MV-4-11 (cell line): ENCODE measurements at regions not wholly inside any gene's neighbourhood (a gene's known extent, or its start where the extent isn't known, plus 50 kb on each side); places are given as distances from the start of the nearest gene placed in this dataset.
"Not testable (repeated sequence)": the region's sequence is repeated elsewhere in the genome, so short reads cannot be mapped to it uniquely, and the experiment has no call there.

Experiments used
- DNase-seq: peaks from one replicate; lab custom pipeline; 2025; lab: John Stamatoyannopoulos, UW

DNA sequence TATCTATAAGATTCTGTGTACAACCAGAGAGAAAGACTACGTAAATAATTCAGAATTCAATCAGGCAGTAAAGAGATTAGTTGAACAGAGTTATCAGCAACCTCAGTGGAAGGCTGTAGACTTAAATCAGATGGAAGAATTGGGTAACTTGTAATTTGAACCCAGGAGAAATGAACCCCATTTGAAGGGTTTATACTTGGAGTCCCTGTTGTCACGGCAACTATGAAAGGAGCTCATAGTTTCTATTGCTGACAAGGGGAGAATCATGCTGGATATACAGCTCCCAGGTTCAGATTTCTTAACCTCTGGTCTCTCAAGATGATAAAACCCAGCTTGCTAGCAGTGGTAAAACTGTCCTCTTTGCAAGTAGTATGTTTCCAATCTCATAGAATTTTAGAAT is 54.4 kb upstream of the BMP4 start:
- DNase-seq: no peak

DNA sequence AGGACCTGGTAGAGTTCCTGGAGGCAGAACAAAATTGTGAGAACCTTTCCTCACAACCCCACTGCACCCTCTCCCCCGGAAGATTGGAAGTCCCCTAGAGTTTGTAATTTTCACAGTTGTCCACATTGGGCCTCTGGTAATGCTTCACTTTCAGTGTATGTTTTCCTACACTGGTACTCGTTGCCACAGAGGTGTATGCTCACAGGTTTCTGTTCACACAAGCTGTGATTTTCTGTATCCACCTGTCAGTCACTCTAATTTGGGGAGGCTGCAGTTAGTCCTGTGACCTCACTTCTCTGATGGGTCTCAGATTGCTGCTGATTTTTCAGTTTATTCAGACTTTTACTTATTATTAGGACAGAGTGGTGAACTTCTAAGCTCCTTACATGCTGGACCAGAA is 66.4 kb upstream of the BMP4 start:
- no peak for DNase-seq

DNA sequence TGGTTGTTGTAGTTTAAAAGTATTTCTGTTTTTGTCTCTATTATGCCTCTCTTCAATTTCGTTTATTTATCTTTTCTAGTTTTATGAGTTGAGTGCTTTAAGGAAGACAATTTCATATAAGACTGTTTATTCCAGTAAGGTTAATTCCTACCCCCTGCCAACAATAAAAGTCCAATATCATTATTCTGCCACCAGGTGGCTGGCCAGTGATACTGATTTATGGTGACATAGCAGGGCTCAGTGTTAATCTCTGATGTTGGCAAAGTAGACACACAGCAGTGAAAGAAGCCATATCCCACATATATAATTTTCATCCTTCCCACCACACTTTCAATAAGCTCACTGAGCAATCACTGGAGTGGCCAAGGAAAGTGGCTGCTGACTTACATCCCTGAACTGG is 69.0 kb upstream of the BMP4 start:
- no peak for DNase-seq

GRCh38 chr14:54026671-54027070 is 70.0 kb upstream of the BMP4 start:
- DNase-seq: no peak

- not testable (repeated sequence) for DNase-seq
These were observed 74.4 kb upstream of the BMP4 start for GRCh38 chr14:54030996-54031395.

GRCh38 chr14:54033285-54033684 is 76.7 kb upstream of the BMP4 start:
- DNase-seq: not testable (repeated sequence)

DNA sequence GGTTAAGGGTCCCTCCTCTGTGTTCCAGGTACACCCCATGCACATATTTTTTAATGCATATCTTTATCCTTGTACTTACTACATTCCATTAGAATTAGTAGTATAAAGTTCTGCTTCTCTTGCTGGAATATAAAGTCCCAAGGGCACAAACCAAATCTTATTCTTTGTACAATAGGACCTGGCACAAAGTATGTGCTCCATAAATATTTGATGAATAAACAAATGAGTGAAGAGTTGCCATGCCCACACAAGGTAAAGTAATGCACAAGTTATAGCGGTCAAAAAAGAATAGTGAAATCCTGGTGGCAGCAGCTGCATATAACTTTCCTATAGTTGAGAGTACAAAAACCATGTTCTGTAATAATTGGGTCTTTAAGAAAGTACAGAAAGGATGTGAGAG is 82.1 kb upstream of the BMP4 start:
- DNase-seq: no peak

GRCh38 chr14:54039311-54039710 is 82.7 kb upstream of the BMP4 start:
- DNase-seq: no peak

- no peak for DNase-seq
These were observed 84.2 kb upstream of the BMP4 start for GRCh38 chr14:54040846-54041245.

DNA sequence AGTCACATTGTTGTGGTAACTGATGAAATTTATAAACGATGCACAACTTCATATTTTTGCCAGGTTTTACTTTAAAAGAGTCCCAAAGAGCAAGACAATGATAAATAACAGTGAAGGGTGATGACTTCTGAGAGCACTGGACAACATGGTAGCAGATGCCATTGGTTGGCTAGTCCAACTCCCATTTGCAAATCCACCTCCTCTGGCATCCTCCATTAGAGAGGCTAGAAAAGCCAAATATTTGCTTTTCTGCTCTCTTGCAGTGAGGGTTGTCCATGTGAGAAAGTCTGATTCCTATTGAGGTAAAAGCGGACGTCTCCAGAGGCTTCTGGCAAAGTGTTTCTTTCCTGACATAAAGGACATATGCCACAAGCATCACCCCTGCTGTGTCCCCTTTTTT is 89.6 kb upstream of the BMP4 start:
- no peak for DNase-seq

DNA sequence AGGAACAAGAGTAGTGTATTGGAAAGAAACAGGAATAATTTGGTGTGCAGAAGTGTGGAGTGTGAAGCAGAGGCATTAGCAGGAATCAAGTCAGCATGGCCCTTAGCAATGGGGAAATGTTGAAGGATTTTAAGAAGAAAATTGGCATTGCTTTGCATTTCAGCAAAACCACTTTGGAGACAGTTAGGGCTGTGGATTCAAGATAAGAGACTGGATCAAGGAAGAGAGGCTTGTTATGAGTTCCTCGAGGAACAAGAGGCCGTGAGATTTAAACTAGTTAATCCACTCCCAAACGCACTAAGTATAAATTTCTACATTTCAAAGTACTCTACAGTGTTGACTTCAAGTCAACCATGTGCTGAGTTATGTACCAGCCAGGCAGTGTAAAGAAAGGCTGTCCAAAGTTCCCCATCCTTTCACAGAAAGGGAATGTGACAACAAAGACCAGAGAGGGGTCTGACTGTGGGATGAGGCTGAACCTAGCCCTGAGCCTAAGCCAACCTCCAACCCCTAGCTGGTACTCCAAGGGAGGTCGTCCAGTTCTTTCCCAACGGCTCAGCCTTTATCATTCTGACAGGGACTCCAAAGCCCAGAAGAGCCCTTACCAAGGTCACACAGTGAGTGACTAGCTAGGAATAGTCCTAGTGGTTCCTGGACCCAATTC is 91.2 kb upstream of the BMP4 start:
- DNase-seq: peak; percentile 40

DNA sequence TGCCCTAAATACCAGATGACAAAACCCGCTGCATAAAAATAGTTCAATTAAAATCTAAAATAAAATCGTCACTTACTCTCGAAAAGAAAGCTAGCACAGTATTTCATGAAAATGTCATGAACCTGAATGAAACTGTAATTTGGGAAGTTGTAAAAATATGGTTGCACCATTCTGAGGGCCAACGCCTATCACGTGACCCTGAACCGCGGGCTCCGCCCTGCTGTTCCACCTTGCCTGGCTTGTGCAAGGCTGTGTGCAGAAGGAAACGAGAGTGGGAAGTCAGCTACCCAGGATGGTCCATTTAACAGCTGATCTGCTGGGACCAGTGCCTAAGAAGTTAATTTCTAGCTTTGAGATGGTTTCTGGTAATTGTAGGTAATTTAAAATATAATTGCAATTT is 91.7 kb upstream of the BMP4 start:
- peak; percentile 97 for DNase-seq

- peak; percentile 49 for DNase-seq
These were observed 92.1 kb upstream of the BMP4 start for GRCh38 chr14:54048736-54049135.

GRCh38 chr14:54050759-54051158 is 94.1 kb upstream of the BMP4 start:
- DNase-seq: no peak

DNA sequence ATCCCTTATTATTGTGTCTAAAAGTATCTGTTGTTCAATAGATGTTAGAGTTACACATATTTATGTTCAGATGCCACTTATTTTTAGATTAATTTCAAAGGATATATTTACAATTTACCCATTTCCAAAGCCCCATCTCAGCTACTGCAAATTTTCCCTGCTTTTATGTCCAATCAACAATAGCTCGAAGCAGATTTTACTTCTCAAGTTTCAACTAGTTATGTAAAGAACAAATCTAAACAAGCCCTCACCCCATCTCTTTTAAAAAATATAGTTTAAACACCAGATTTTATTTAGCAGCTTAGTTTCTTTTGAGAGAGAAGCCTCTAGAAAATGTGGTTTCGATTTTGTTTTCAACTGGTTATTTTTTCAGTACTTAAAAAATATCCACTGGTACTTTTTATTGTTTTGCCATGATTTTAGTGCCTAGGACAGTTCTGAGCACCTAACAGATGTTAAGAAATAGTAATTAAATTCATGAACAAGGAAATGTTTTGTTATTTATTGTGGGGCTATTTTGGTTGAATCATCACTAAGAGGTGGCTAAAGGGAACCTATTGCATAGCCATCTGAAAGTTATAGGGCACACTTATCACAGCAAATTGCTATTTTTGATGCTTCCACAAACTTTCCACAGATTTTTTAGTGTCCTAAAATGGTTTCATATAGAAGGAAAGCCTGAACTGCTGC is 96.2 kb upstream of the BMP4 start:
- no peak for DNase-seq

GRCh38 chr14:54053386-54053745 is 96.7 kb upstream of the BMP4 start:
- DNase-seq: no peak

DNA sequence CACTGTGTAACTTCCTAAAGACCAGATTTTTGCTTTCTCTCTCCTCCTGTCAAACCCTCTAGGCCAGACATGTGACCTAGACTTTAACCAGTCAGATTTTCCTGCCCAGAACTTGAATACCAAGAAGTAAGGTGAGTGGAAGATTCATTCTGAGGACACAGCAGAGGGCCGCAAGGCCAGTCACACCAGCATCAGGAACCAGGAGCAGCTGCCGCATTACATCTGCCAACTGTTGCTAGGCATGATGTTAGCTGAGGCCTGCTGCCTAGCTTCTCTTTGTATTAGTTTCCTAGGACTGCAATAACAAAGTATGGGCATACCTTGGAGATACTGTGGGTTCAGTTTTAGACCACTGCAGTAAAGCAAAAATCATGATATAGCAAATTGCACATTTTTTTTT is 101.9 kb upstream of the BMP4 start:
- no peak for DNase-seq

DNA sequence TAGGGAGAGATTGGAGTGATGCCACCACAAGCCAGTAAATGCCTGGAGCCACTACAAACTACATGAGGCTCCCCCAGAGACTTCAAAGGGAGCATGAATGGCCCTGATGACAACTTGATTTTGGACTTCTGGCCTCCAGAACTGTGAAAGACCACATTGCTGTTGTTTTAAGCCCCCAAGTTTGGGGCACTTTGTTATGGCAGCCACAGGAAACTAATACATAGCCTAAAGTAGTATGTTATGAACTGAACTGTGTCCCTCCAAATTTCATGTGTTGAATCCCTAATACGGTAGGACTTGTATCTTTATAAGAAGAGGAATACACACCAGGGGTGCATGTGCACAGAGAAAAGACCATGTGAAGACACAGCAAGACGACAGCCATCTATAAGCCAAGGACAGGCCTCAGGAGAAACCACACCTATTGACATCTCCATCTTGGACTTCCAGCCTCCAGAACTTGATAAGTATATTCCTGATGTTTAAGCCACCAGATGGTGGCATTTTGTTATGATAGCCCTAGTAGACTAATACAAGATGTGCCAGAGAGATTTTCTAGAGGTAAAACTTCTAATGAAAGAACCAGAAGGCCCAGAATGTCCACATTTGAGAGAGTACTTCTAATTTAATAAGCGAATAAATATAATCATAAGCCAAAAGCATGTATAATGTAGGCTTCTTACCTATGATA is 127.1 kb upstream of the BMP4 start:
- no peak for DNase-seq

DNA sequence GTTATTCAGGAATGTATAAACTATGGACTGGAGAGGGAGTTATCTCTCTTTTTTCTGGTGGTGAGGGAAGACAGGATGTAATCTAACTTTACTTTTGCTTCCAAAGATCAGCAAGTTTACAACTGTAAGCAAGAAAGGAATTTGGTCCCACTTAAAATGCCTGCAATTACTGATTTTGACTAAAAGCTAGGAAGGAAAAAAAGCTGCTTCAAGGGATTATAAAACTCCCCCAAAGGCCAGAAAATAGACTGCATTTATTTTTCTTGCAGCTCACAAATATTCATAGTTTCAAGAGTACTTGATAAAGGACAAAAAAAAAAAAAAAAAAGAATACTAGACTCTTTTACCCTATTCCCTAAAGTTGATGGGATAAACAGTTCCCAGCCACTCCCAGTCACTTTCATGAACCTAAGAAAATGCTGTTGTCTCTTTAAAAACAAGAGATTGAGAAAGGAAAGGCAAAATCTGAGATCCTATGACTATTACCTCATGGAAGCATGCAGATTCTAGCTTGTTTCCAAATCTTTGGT is 128.7 kb upstream of the BMP4 start:
- DNase-seq: no peak

DNA sequence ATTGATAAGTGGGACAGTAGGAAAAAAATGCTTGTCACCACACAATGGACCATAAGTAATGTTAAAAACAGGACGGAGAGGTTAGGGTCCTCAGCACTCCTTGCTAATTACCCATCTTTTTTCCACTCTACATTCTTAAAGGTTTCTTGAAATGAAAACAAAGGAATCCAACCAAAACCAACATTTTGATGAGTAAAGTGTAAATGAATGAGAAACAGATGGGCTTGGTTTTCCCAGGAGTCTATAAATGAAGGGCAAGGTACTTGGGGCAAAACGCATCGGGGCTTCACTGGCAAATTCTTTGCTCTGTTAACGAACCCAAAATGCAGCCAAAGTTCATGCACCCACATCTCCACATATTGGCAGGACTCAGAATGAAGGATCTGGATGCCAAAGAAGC is 129.2 kb upstream of the BMP4 start:
- no peak for DNase-seq

- DNase-seq: no peak
These were observed 130.1 kb upstream of the BMP4 start for GRCh38 chr14:54086767-54087166.

GRCh38 chr14:54087376-54087775 is 130.8 kb upstream of the BMP4 start:
- DNase-seq: no peak

GRCh38 chr14:54088271-54088670 is 131.6 kb upstream of the BMP4 start:
- DNase-seq: no peak
